A549 (cell line): ENCODE measurements at regions not wholly inside any gene's neighbourhood (a gene's known extent, or its start where the extent isn't known, plus 50 kb on each side); places are given as distances from the start of the nearest gene placed in this dataset.

Experiments used
- CBX2 ChIP-seq: fragments of 200-600 bp; sonication (generic); IDR thresholded peaks from 2 replicates; pipeline ENCODE4 v1.6.1; 2016; ENCODE audit warnings: low read depth, mild to moderate bottlenecking, borderline replicate concordance
- CEBPB ChIP-seq, 2 experiments: fragments of >200 bp in 1 of 2; sonication (Bioruptor Twin) in 1 of 2; formaldehyde crosslinking in 1 of 2; IDR thresholded peaks; 2 replicates each; pipeline ENCODE4 v1.6.1; 2012 to 2016
- CTCF ChIP-seq: fragments of >200 bp; sonication (Bioruptor Twin); formaldehyde crosslinking; IDR thresholded peaks from 3 replicates; pipeline ENCODE4 v1.5.1; 2016
- HOXA7 ChIP-seq: fragments of 250-450 bp; sonication (Bioruptor Pico); IDR thresholded peaks from 2 replicates; pipeline ENCODE4 v1.5.0; 2020; ENCODE audit warnings: mild to moderate bottlenecking, moderate library complexity
- MAFK ChIP-seq: fragments of 450-650 bp; IDR thresholded peaks from 2 replicates; pipeline ENCODE4 v1.6.1; 2014; ENCODE audit not compliant: partially characterized antibody
- MAZ ChIP-seq: fragments of 150-350 bp; IDR thresholded peaks from 2 replicates; pipeline ENCODE4 v1.6.1; 2014; ENCODE audit warnings: antibody characterized with exemption, low read depth, low read length, borderline replicate concordance
- SREBF2 ChIP-seq: fragments of 450-650 bp; IDR thresholded peaks from 2 replicates; pipeline ENCODE4 v1.6.1; 2014; ENCODE audit warnings: mild to moderate bottlenecking, moderate library complexity

- TF ChIP-seq MAZ, result no peak
- TF ChIP-seq MAFK, result no peak
- no peak for TF ChIP-seq CEBPB (IDR thresholded peaks at IDR 0.05)
- no peak for TF ChIP-seq HOXA7
- TF ChIP-seq SREBF2, result no peak
- TF ChIP-seq CTCF, result no peak
- TF ChIP-seq CBX2, result no peak
These were observed 265.7 kb downstream of the AEBP2 start for GRCh38 chr12:19704966-19705365.
